Duodenal mucosa (tissue), 2 donors: ENCODE measurements at regions not wholly inside any gene's neighbourhood (a gene's known extent, or its start where the extent isn't known, plus 50 kb on each side); places are given as distances from the start of the nearest gene placed in this dataset.

Experiments used
- H3K27ac ChIP-seq: one replicate; pipeline ENCODE4 v1.7.0; 2013; ENCODE audit warnings: low read depth, low read length
- H3K27me3 ChIP-seq, 2 donors: one replicate each; pipeline ENCODE4 v1.7.0; 2013; ENCODE audit warnings: low read length in 2 of 2, control low read depth in 1 of 2; ENCODE audit not compliant: insufficient read depth in 2 of 2, control insufficient read depth in 1 of 2
- H3K36me3 ChIP-seq, 2 donors: one replicate each; pipeline ENCODE4 v1.7.0; 2013; ENCODE audit warnings: low read length in 2 of 2, control low read depth in 1 of 2; ENCODE audit not compliant: insufficient read depth in 2 of 2, control insufficient read depth in 1 of 2
- H3K4me1 ChIP-seq, 2 donors: one replicate each; pipeline ENCODE4 v1.7.0; 2013; ENCODE audit warnings: low read length in 2 of 2, control low read depth in 1 of 2; ENCODE audit not compliant: insufficient read depth in 2 of 2, control insufficient read depth in 1 of 2
- H3K4me3 ChIP-seq, 2 donors: one replicate each; pipeline ENCODE4 v1.7.0; 2013; ENCODE audit warnings: low read length in 2 of 2, low read depth in 1 of 2
- H3K9ac ChIP-seq, 2 donors: one replicate each; pipeline ENCODE4 v1.7.0; 2013; ENCODE audit warnings: low read length in 2 of 2, low read depth in 1 of 2
- H3K9me3 ChIP-seq, 2 donors: one replicate each; pipeline ENCODE4 v1.7.0; 2013; ENCODE audit warnings: low read length in 2 of 2, control low read depth in 1 of 2; ENCODE audit not compliant: control insufficient read depth in 1 of 2

- H3K4me3 ChIP-seq: no peak overlapping the region
- no peak overlapping the region for H3K27ac ChIP-seq
These were observed 52.1 kb upstream of the KCNE2 start for GRCh38 chr21:34311561-34312330.

GRCh38 chr21:34313116-34313515, 50.7 kb upstream of the KCNE2 start:
- no peaks in the 10 kb centered on the region for H3K36me3 ChIP-seq
- no peak overlapping the region for H3K27ac ChIP-seq
- no peaks in the 10 kb centered on the region for H3K4me1 ChIP-seq
- no peaks in the 10 kb centered on the region for H3K9me3 ChIP-seq
- no peak overlapping the region for H3K4me3 ChIP-seq
- H3K27me3 ChIP-seq: peaks cover 0 to 3% of the 10 kb centered on the region in 2 donors
- no peak overlapping the region for H3K9ac ChIP-seq

More at GRCh38 chr21:34311561-34312330, 52.1 kb upstream of the KCNE2 start:
- Histone ChIP-seq H3K9me3 (no peaks in the 10 kb centered on the region), H3K4me1 (no peaks in the 10 kb centered on the region), H3K9ac (no peak overlapping the region), H3K27me3 (peaks cover 0 to 1% of the 10 kb centered on the region in 2 donors), H3K36me3 (no peaks in the 10 kb centered on the region)
